Ishikawa (cell line): ENCODE measurements at regions not wholly inside any gene's neighbourhood (a gene's known extent, or its start where the extent isn't known, plus 50 kb on each side); places are given as distances from the start of the nearest gene placed in this dataset.

Source experiments
- CEBPB ChIP-seq: IDR thresholded peaks from 2 replicates; pipeline ENCODE4 v1.6.1; 2012
- CREB1 ChIP-seq: IDR thresholded peaks from 2 replicates; pipeline ENCODE4 v1.6.1; 2012; ENCODE audit warnings: low read depth
- EGR1 ChIP-seq: IDR thresholded peaks from 2 replicates; pipeline ENCODE4 v1.6.1; 2012
- EP300 ChIP-seq: IDR thresholded peaks from 2 replicates; pipeline ENCODE4 v1.6.1; 2012; ENCODE audit warnings: borderline replicate concordance
- FOXM1 ChIP-seq: IDR thresholded peaks from 2 replicates; pipeline ENCODE4 v1.6.1; 2012; ENCODE audit warnings: low read depth, borderline replicate concordance
- NFIC ChIP-seq: IDR thresholded peaks from 2 replicates; pipeline ENCODE4 v1.6.1; 2012
- RAD21 ChIP-seq: IDR thresholded peaks from 2 replicates; pipeline ENCODE4 v1.6.1; 2012; ENCODE audit warnings: low read depth
- TAF1 ChIP-seq: IDR thresholded peaks from 2 replicates; pipeline ENCODE4 v1.6.1; 2012; ENCODE audit warnings: low read depth, mild to moderate bottlenecking
- TCF12 ChIP-seq: IDR thresholded peaks from 2 replicates; pipeline ENCODE4 v1.6.1; 2012; ENCODE audit warnings: low read depth
- TEAD4 ChIP-seq: IDR thresholded peaks from 2 replicates; pipeline ENCODE4 v1.6.1; 2012
- YY1 ChIP-seq: IDR thresholded peaks from 2 replicates; pipeline ENCODE4 v1.6.1; 2012; ENCODE audit warnings: low read depth
- ZBTB7A ChIP-seq: IDR thresholded peaks from 2 replicates; pipeline ENCODE4 v1.6.1; 2012; ENCODE audit warnings: low read depth
- TF ChIP-seq, protein P1 (sequence below): IDR thresholded peaks from 2 replicates; pipeline ENCODE4 v1.6.1; 2012
- TF ChIP-seq, protein P2 (sequence below): IDR thresholded peaks from 2 replicates; pipeline ENCODE4 v1.6.1; 2012
- TF ChIP-seq, protein P3 (sequence below): IDR thresholded peaks from 2 replicates; pipeline ENCODE4 v1.6.1; 2012; ENCODE audit warnings: low read depth, mild to moderate bottlenecking

DNA sequence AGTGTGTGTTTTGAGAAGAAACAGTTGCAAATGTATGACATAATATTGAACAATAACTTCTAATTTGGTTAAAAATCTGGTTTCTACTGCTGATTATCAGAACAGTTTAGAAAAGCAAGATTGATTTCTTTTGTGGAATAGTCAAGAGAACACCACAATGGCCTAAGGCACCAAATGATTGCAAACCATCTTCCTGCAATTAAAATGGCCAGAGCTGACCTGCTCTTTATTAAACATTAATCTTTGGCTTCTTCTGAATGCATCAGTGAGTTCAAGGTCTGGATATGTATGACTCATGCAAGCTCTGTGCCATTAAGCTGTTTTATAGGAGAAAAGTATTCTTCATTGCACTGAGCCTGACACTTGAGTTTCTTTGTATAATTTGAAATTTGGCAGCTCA is 107.8 kb upstream of the PDHA2 start:
- no peak for TF ChIP-seq RAD21
- peak; percentile 32; the same call in 1 of the 2 replicates for TF ChIP-seq FOXM1
- TF ChIP-seq YY1, result peak; percentile 48; the same call in 1 of the 2 replicates
- TF ChIP-seq, protein P1, sequence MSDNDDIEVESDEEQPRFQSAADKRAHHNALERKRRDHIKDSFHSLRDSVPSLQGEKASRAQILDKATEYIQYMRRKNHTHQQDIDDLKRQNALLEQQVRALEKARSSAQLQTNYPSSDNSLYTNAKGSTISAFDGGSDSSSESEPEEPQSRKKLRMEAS, result no peak
- no peak for TF ChIP-seq EGR1
- TF ChIP-seq CREB1, result no peak
- TF ChIP-seq ZBTB7A, result no peak
- no peak for TF ChIP-seq TAF1
- TF ChIP-seq, protein P2, sequence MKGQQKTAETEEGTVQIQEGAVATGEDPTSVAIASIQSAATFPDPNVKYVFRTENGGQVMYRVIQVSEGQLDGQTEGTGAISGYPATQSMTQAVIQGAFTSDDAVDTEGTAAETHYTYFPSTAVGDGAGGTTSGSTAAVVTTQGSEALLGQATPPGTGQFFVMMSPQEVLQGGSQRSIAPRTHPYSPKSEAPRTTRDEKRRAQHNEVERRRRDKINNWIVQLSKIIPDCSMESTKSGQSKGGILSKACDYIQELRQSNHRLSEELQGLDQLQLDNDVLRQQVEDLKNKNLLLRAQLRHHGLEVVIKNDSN, result no peak
- peak; percentile 58 for TF ChIP-seq TEAD4
- peak; percentile 71; the same call in 1 of the 2 replicates for TF ChIP-seq EP300
- peak; percentile 64 for TF ChIP-seq TCF12
- TF ChIP-seq, protein P3, sequence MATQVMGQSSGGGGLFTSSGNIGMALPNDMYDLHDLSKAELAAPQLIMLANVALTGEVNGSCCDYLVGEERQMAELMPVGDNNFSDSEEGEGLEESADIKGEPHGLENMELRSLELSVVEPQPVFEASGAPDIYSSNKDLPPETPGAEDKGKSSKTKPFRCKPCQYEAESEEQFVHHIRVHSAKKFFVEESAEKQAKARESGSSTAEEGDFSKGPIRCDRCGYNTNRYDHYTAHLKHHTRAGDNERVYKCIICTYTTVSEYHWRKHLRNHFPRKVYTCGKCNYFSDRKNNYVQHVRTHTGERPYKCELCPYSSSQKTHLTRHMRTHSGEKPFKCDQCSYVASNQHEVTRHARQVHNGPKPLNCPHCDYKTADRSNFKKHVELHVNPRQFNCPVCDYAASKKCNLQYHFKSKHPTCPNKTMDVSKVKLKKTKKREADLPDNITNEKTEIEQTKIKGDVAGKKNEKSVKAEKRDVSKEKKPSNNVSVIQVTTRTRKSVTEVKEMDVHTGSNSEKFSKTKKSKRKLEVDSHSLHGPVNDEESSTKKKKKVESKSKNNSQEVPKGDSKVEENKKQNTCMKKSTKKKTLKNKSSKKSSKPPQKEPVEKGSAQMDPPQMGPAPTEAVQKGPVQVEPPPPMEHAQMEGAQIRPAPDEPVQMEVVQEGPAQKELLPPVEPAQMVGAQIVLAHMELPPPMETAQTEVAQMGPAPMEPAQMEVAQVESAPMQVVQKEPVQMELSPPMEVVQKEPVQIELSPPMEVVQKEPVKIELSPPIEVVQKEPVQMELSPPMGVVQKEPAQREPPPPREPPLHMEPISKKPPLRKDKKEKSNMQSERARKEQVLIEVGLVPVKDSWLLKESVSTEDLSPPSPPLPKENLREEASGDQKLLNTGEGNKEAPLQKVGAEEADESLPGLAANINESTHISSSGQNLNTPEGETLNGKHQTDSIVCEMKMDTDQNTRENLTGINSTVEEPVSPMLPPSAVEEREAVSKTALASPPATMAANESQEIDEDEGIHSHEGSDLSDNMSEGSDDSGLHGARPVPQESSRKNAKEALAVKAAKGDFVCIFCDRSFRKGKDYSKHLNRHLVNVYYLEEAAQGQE, result no peak
- TF ChIP-seq NFIC, result peak; percentile 75
- TF ChIP-seq CEBPB, result no peak

DNA sequence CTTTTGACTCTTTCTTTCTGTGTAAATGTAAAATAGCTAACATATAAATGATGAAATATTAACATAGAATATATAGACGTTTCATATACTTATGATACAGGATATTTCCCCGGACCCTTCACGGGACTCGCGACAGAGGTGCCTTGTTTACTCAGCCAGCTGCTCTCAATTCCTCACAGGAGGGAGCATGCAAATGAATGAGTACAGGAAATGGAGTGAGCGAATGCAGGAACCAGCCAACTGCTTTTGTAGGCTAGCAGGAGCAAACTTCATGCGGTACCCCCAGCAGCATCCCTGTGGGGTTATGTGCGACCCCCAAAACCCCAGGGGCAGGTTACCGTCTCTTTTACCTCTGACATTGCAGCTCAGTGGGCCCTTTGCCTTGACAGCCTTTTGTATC is 110.3 kb upstream of the PDHA2 start:
- no peak for TF ChIP-seq YY1

DNA sequence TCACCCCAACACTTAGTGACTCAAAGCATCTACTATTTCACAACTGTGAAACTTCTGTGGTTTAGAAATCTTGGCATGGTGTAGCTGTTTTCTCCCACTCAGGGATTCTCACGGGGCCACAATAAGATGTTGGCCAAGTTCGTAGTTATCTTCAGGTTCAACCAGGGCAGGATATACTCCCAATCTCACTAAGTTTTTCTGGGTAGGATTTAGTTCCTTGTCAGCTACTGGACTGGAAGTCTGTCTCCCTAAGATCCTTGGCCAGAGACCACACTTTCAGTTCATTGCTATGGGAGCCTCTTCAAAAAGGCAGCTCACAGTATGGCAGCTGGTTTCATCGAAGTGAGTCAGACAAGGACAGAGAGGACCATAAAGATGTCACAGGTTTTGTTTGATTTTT is 111.7 kb upstream of the PDHA2 start:
- TF ChIP-seq, protein P1, result no peak
- TF ChIP-seq EP300, result no peak

DNA sequence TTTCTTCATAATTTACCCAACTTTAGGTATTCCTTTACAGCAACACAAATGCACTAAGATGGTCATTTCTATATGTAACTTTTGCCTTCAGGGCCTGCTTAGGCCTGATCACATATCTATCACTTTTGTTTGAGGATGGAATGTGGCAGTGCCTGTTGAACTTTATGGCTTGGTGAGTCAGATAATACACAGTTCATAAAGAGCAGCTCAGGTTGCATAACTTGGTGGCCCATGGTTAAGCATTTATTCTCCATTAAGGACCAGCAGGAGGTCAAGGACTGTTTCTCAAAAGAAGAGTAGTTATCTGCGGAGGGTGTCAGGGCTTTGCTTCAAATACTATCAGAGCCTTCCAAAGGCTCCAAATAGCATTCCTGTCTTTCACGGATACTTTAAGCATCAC is 124.1 kb upstream of the PDHA2 start:
- TF ChIP-seq, protein P2, result no peak
- TF ChIP-seq EP300 (peak; percentile 67; the same call in 1 of the 2 replicates), TEAD4 (peak; percentile 38; the same call in 1 of the 2 replicates), EGR1 (no peak), ZBTB7A (no peak), TCF12 (no peak), YY1 (no peak), CEBPB (peak; percentile 66), TAF1 (no peak), CREB1 (no peak), NFIC (no peak), RAD21 (0 out of 2 replicates have a peak, but pooled peaks have one; percentile 1), FOXM1 (no peak)
- TF ChIP-seq, protein P1, result no peak
- TF ChIP-seq, protein P3, result no peak

DNA sequence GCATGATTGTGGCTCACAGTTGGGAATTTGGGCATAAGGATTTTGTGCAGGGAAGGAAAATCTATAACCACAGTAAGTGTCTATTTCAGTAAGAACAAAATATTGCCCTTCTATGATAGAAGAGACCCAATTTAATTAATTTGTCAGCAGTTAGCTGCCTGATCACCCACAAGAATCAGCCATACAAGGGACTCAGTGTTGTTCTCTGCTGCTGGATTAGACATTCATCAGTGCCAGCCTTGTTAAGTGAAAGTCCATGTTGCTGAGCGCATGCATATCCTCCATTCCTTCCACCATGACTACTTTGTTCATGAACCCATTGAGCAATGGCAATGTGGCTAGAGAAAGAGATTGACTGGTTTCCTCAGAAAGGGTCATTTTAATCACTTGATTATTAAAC is 125.3 kb upstream of the PDHA2 start:
- TF ChIP-seq TCF12 (no peak), FOXM1 (no peak), CEBPB (no peak)
- TF ChIP-seq, protein P3, result no peak
